ENCODE measurements at regions not wholly inside any gene's neighbourhood (a gene's known extent, or its start where the extent isn't known, plus 50 kb on each side); places are given as distances from the start of the nearest gene placed in this dataset.

GRCh38 chr2:59440491-59440890 is 1113.0 kb downstream of the BCL11A start:
- TF ChIP-seq CTCF (IDR thresholded peaks at IDR 0.05; ENCODE audit: control extremely low read depth in 1 of 3, insufficient read depth in 1 of 3, low read depth in 1 of 3, low read length in 3 of 3) = no peak
- TF ChIP-seq SIN3A (conservative IDR thresholded peaks at IDR 0.05 in 1 of 2, IDR thresholded peaks at IDR 0.05 in 1 of 2; ENCODE audit: low read depth in 1 of 2, low read length in 2 of 2) = no peak
- no peak for TF ChIP-seq POLR2A (IDR thresholded peaks at IDR 0.05; ENCODE audit: control extremely low read depth in 1 of 2, low read depth in 2 of 2, low read length in 2 of 2)
- TF ChIP-seq EP300 (IDR thresholded peaks at IDR 0.05; ENCODE audit: borderline replicate concordance in 1 of 2, low read depth in 2 of 2, low read length in 2 of 2) = no peak
- no peak for TF ChIP-seq EGR1 (IDR thresholded peaks at IDR 0.05; ENCODE audit: borderline replicate concordance, low read depth, low read length)
- no peak for TF ChIP-seq RAD21 (IDR thresholded peaks at IDR 0.05 in 1 of 2, conservative IDR thresholded peaks at IDR 0.05 in 1 of 2; ENCODE audit: low read depth in 2 of 2, low read length in 2 of 2)
- TF ChIP-seq NRF1 (IDR thresholded peaks at IDR 0.05; ENCODE audit: low read depth, low read length) = no peak
- TF ChIP-seq GABPA (IDR thresholded peaks at IDR 0.05; ENCODE audit: borderline replicate concordance, insufficient read depth, low read length) = no peak
- TF ChIP-seq CEBPB (IDR thresholded peaks at IDR 0.05; ENCODE audit: low read depth, low read length) = no peak
- TF ChIP-seq SP1 (IDR thresholded peaks at IDR 0.05; ENCODE audit: low read depth, low read length) = no peak
- TF ChIP-seq, protein P1, sequence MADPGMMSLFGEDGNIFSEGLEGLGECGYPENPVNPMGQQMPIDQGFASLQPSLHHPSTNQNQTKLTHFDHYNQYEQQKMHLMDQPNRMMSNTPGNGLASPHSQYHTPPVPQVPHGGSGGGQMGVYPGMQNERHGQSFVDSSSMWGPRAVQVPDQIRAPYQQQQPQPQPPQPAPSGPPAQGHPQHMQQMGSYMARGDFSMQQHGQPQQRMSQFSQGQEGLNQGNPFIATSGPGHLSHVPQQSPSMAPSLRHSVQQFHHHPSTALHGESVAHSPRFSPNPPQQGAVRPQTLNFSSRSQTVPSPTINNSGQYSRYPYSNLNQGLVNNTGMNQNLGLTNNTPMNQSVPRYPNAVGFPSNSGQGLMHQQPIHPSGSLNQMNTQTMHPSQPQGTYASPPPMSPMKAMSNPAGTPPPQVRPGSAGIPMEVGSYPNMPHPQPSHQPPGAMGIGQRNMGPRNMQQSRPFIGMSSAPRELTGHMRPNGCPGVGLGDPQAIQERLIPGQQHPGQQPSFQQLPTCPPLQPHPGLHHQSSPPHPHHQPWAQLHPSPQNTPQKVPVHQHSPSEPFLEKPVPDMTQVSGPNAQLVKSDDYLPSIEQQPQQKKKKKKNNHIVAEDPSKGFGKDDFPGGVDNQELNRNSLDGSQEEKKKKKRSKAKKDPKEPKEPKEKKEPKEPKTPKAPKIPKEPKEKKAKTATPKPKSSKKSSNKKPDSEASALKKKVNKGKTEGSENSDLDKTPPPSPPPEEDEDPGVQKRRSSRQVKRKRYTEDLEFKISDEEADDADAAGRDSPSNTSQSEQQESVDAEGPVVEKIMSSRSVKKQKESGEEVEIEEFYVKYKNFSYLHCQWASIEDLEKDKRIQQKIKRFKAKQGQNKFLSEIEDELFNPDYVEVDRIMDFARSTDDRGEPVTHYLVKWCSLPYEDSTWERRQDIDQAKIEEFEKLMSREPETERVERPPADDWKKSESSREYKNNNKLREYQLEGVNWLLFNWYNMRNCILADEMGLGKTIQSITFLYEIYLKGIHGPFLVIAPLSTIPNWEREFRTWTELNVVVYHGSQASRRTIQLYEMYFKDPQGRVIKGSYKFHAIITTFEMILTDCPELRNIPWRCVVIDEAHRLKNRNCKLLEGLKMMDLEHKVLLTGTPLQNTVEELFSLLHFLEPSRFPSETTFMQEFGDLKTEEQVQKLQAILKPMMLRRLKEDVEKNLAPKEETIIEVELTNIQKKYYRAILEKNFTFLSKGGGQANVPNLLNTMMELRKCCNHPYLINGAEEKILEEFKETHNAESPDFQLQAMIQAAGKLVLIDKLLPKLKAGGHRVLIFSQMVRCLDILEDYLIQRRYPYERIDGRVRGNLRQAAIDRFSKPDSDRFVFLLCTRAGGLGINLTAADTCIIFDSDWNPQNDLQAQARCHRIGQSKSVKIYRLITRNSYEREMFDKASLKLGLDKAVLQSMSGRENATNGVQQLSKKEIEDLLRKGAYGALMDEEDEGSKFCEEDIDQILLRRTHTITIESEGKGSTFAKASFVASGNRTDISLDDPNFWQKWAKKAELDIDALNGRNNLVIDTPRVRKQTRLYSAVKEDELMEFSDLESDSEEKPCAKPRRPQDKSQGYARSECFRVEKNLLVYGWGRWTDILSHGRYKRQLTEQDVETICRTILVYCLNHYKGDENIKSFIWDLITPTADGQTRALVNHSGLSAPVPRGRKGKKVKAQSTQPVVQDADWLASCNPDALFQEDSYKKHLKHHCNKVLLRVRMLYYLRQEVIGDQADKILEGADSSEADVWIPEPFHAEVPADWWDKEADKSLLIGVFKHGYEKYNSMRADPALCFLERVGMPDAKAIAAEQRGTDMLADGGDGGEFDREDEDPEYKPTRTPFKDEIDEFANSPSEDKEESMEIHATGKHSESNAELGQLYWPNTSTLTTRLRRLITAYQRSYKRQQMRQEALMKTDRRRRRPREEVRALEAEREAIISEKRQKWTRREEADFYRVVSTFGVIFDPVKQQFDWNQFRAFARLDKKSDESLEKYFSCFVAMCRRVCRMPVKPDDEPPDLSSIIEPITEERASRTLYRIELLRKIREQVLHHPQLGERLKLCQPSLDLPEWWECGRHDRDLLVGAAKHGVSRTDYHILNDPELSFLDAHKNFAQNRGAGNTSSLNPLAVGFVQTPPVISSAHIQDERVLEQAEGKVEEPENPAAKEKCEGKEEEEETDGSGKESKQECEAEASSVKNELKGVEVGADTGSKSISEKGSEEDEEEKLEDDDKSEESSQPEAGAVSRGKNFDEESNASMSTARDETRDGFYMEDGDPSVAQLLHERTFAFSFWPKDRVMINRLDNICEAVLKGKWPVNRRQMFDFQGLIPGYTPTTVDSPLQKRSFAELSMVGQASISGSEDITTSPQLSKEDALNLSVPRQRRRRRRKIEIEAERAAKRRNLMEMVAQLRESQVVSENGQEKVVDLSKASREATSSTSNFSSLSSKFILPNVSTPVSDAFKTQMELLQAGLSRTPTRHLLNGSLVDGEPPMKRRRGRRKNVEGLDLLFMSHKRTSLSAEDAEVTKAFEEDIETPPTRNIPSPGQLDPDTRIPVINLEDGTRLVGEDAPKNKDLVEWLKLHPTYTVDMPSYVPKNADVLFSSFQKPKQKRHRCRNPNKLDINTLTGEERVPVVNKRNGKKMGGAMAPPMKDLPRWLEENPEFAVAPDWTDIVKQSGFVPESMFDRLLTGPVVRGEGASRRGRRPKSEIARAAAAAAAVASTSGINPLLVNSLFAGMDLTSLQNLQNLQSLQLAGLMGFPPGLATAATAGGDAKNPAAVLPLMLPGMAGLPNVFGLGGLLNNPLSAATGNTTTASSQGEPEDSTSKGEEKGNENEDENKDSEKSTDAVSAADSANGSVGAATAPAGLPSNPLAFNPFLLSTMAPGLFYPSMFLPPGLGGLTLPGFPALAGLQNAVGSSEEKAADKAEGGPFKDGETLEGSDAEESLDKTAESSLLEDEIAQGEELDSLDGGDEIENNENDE (IDR thresholded peaks at IDR 0.05; ENCODE audit: insufficient replicate concordance, low read length) = no peak
- TF ChIP-seq ATF3 (IDR thresholded peaks at IDR 0.05; ENCODE audit: insufficient read depth, low read depth, low read length) = no peak
- TF ChIP-seq TEAD4 (IDR thresholded peaks at IDR 0.05; ENCODE audit: low read depth, low read length) = no peak
- TF ChIP-seq RFX5 (IDR thresholded peaks at IDR 0.05; ENCODE audit: borderline replicate concordance, low read depth, low read length) = no peak
